A673 (cell line): ENCODE measurements at regions not wholly inside any gene's neighbourhood (a gene's known extent, or its start where the extent isn't known, plus 50 kb on each side); places are given as distances from the start of the nearest gene placed in this dataset.

ENCODE experiments used
- BruUV-seq: library from RNA; stranded (reverse); fragments of 400-500 nt; replicated peaks from 2 replicates; lab custom pipeline; 2021; lab: Mats Ljungman, UMichigan
- CTCF ChIA-PET: fragments of 300-600 bp; sonication (Branson Sonifier 250); formaldehyde crosslinking; loops from one replicate; lab custom pipeline; 2022; ENCODE audit warnings: antibody characterized with exemption; lab: Charles Lee
- POLR2A ChIA-PET: fragments of 300-600 bp; sonication (Branson Sonifier 250); formaldehyde crosslinking; loops from one replicate; lab custom pipeline; 2022; ENCODE audit warnings: antibody characterized with exemption; ENCODE audit not compliant: low non-redundant PET; lab: Charles Lee
- DNase-seq: peaks from one replicate; pipeline ENCODE4 v3.0.0-alpha.2; 2015; ENCODE audit warnings: low spot score
- H3K27ac ChIP-seq: fragments of 200-600 bp; sonication (generic); 2 replicates; pipeline ENCODE4 v1.5.1; 2016; ENCODE audit warnings: mixed run types, low read depth, mild to moderate bottlenecking, mixed read lengths, antibody characterized with exemption, low read length; ENCODE audit not compliant: poor library complexity, severe bottlenecking
- H3K27me3 ChIP-seq: fragments of 200-600 bp; sonication (generic); replicated peaks from 2 replicates; pipeline ENCODE4 v1.6.1; 2017; ENCODE audit warnings: mixed run types, low read depth, mild to moderate bottlenecking, mixed read lengths, antibody characterized with exemption, low read length; ENCODE audit not compliant: insufficient read depth, poor library complexity
- H3K36me3 ChIP-seq: fragments of 200-600 bp; sonication (generic); 2 replicates; pipeline ENCODE4 v1.6.1; 2016; ENCODE audit warnings: mixed run types, mild to moderate bottlenecking, mixed read lengths, antibody characterized with exemption, low read length; ENCODE audit not compliant: insufficient read depth, poor library complexity, severe bottlenecking
- H3K4me1 ChIP-seq: fragments of 200-600 bp; sonication (generic); 2 replicates; pipeline ENCODE4 v1.6.1; 2017; ENCODE audit warnings: mixed run types, mild to moderate bottlenecking, mixed read lengths, antibody characterized with exemption, low read length; ENCODE audit not compliant: insufficient read depth, poor library complexity, severe bottlenecking
- H3K4me3 ChIP-seq: fragments of 200-600 bp; sonication (generic); 2 replicates; pipeline ENCODE4 v1.5.1; 2016; ENCODE audit warnings: low read depth, mixed run types, mild to moderate bottlenecking, mixed read lengths, low read length; ENCODE audit not compliant: poor library complexity, severe bottlenecking
- H3K9me3 ChIP-seq: fragments of 200-600 bp; sonication (generic); 2 replicates; pipeline ENCODE4 v1.6.1; 2016; ENCODE audit warnings: mixed run types, low read depth, mild to moderate bottlenecking, mixed read lengths, antibody characterized with exemption, low read length; ENCODE audit not compliant: poor library complexity, severe bottlenecking
- EZH2 ChIP-seq: fragments of 200-600 bp; sonication (generic); IDR thresholded peaks from 2 replicates; pipeline ENCODE4 v1.6.1; 2017; ENCODE audit warnings: borderline replicate concordance, low read depth, mild to moderate bottlenecking, mixed read lengths, antibody characterized with exemption, low read length; ENCODE audit not compliant: poor library complexity, severe bottlenecking
- intact Hi-C: fragments of 100-400 bp; cut with micrococcal nuclease; formaldehyde crosslinking; loops from one replicate; pipeline ENCODE4 v1.10.0; 2022; ENCODE audit not compliant: unreplicated experiment
- TF ChIP-seq, protein P1 (sequence below): fragments of 300-800, 200-600 bp; sonication (generic); conservative IDR thresholded peaks from 2 replicates; pipeline ENCODE4 v1.5.1; 2017; ENCODE audit warnings: low read depth, mild to moderate bottlenecking, antibody characterized with exemption, low read length, moderate library complexity, mixed read lengths

GRCh38 chrX:42491137-42491907 lies 286.6 kb downstream of the PPP1R2C start:
- CTCF ChIA-PET, result no interaction called here

DNA sequence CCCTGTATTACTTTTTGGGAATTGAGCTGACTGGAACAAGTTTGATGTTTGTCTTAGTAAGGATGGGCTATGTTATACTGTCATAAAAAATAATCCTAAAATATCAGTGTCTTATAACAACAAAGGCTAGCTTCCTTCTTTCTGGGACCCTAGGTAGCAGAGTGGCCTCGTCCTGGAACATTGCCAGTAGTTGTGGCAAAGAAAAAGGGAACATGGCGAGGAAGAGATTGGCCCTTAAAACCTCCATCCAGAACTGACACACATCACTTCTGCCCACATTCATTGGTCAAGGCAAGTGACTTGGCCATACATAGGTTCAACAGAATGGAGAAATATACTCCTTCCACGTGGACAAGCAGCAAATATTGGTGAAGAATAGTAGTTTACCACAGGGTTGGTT lies 287.9 kb downstream of the PPP1R2C start:
- Histone ChIP-seq H3K9me3 (no peaks in the 10 kb centered on the region), H3K4me1 (no peaks in the 10 kb centered on the region), H3K27me3 (no peaks in the 10 kb centered on the region), H3K36me3 (no peaks in the 10 kb centered on the region), H3K27ac (no peak overlapping the region), H3K4me3 (no peak overlapping the region)
- intact Hi-C loops, result no loop called here
- no peak for DNase-seq
- BruUV-seq, result no TSS peak
- CTCF ChIA-PET, result no interaction called here
- POLR2A ChIA-PET, result no interaction called here
- TF ChIP-seq, protein P1, sequence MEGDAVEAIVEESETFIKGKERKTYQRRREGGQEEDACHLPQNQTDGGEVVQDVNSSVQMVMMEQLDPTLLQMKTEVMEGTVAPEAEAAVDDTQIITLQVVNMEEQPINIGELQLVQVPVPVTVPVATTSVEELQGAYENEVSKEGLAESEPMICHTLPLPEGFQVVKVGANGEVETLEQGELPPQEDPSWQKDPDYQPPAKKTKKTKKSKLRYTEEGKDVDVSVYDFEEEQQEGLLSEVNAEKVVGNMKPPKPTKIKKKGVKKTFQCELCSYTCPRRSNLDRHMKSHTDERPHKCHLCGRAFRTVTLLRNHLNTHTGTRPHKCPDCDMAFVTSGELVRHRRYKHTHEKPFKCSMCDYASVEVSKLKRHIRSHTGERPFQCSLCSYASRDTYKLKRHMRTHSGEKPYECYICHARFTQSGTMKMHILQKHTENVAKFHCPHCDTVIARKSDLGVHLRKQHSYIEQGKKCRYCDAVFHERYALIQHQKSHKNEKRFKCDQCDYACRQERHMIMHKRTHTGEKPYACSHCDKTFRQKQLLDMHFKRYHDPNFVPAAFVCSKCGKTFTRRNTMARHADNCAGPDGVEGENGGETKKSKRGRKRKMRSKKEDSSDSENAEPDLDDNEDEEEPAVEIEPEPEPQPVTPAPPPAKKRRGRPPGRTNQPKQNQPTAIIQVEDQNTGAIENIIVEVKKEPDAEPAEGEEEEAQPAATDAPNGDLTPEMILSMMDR, result no peak
- no peak for TF ChIP-seq EZH2

More at GRCh38 chrX:42491137-42491907, 286.6 kb downstream of the PPP1R2C start:
- Histone ChIP-seq H3K4me3 (no peak overlapping the region), H3K4me1 (no peaks in the 10 kb centered on the region), H3K27me3 (no peaks in the 10 kb centered on the region), H3K27ac (no peak overlapping the region), H3K9me3 (no peaks in the 10 kb centered on the region), H3K36me3 (no peaks in the 10 kb centered on the region)
- BruUV-seq, result no TSS peak
- POLR2A ChIA-PET, result no interaction called here
- intact Hi-C loops, result no loop called here
- DNase-seq, result no peak
- no peak for TF ChIP-seq EZH2
- TF ChIP-seq, protein P1, result no peak

- H3K27ac ChIP-seq, result no peak overlapping the region
- no peaks in the 10 kb centered on the region for H3K9me3 ChIP-seq
- H3K4me1 ChIP-seq, result no peaks in the 10 kb centered on the region
- no TSS peak for BruUV-seq
- TF ChIP-seq EZH2, result no peak
- TF ChIP-seq, protein P1, result no peak
- DNase-seq, result peak; percentile 14
- no peak overlapping the region for H3K4me3 ChIP-seq
- intact Hi-C loops, result no loop called here
- H3K36me3 ChIP-seq, result no peaks in the 10 kb centered on the region
- POLR2A ChIA-PET, result no interaction called here
- CTCF ChIA-PET, result no interaction called here
- H3K27me3 ChIP-seq, result no peaks in the 10 kb centered on the region
Observed at GRCh38 chrX:42485601-42486000, 292.4 kb downstream of the PPP1R2C start.
